ENCODE measurements at regions not wholly inside any gene's neighbourhood (a gene's known extent, or its start where the extent isn't known, plus 50 kb on each side); places are given as distances from the start of the nearest gene placed in this dataset.

DNA sequence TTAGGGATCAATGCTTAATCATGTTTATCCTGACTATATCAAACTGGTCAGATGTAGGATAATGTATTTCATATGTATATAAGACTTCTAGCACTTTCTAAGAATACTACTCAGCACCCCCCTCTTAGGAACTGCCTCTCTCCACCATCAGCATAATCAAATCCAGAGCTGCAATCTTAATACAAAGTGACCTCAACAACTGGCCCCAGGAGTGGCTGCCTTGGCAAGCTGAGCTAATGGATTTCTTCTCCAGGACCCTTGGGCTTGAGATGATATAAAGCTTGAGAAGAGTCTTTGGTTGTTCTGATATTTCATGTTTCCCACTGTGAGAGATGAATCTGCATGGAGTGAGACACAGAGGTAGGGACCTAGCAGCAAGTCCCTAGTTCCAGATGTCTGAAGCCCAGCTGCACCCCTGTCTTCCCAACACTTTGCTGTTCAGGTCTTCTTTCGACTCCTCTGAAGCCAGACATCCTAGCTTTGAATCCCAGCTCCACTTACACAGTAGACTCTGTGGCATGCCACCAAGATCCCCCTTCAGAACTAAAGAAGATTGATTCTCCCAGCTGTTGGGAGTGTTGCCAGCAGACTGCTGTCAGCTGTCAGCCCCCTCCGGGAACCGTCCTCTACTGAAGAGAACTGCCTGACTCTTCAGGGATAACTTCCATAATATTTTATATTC is 309.3 kb upstream of the UBE2E2 start:
- WGBS (ENCODE audit: insufficient coverage, insufficient read length), result no CpG with 5 or more reads among the region's 3 CpGs
- Histone ChIP-seq H3K36me3 (ENCODE audit: control insufficient read depth, insufficient read depth, low read length) (no peaks in the 10 kb centered on the region), H3K4me1 (ENCODE audit: control insufficient read depth, insufficient read depth, low read length) (no peaks in the 10 kb centered on the region), H3K4me3 (ENCODE audit: low read length) (no peak overlapping the region), H3K27ac (ENCODE audit: low read length) (no peak overlapping the region), H3K9me3 (ENCODE audit: control insufficient read depth, insufficient read depth, low read length) (no peaks in the 10 kb centered on the region), H3K27me3 (ENCODE audit: control insufficient read depth, insufficient read depth, low read length) (no peaks in the 10 kb centered on the region)
- DNase-seq (ENCODE audit: low read depth, low spot score), result no peak

DNA sequence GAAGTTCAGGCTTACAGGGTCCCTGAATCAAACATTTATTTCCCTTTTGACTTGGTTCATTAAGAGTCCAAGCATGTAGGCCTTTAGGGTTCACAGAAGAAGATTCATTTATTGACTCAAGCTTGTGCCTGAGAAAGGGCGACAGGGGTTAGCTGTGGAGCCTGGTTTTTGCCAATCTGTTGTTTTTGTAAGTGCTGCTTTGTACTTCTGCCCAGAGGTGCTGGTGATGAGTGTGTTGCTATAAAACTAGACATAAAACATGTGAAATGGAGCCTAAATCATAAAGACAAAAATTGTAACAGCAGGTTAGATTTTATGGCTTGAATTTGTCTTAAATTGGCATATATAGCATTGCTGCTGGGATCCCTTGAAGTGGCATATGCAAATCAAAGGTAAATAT is 308.3 kb upstream of the UBE2E2 start:
- no peak for DNase-seq (ENCODE audit: low read depth, low spot score)
- Histone ChIP-seq H3K9me3 (ENCODE audit: control insufficient read depth, insufficient read depth, low read length) (no peaks in the 10 kb centered on the region), H3K27me3 (ENCODE audit: control insufficient read depth, insufficient read depth, low read length) (no peaks in the 10 kb centered on the region), H3K27ac (ENCODE audit: low read length) (no peak overlapping the region), H3K36me3 (ENCODE audit: control insufficient read depth, insufficient read depth, low read length) (no peaks in the 10 kb centered on the region), H3K4me3 (ENCODE audit: low read length) (no peak overlapping the region), H3K4me1 (ENCODE audit: control insufficient read depth, insufficient read depth, low read length) (no peaks in the 10 kb centered on the region)
- no CpG with 5 or more reads among the region's 1 CpG for WGBS (ENCODE audit: insufficient coverage, insufficient read length)

DNA sequence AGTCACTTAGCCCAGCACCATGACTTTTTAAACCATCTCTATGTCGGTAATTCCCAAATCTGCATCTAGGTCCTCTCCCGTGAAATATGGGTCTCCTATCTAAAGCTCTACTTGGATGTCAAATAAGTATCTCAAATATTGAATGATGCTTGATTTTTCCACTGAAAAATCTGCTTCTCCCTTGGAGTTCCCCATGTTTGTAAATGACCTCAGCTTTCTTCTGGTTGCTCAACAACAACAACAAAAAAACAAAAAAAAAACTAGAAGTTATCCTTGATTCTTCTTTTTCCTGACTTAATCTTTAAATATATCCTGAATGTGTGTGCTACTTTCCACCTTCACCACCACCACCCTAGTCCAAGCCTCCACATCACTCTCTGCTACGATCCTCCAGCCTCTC is 307.5 kb upstream of the UBE2E2 start:
- Histone ChIP-seq H3K27ac (ENCODE audit: low read length) (no peak overlapping the region), H3K4me3 (ENCODE audit: low read length) (no peak overlapping the region), H3K27me3 (ENCODE audit: control insufficient read depth, insufficient read depth, low read length) (no peaks in the 10 kb centered on the region), H3K4me1 (ENCODE audit: control insufficient read depth, insufficient read depth, low read length) (no peaks in the 10 kb centered on the region), H3K36me3 (ENCODE audit: control insufficient read depth, insufficient read depth, low read length) (no peaks in the 10 kb centered on the region), H3K9me3 (ENCODE audit: control insufficient read depth, insufficient read depth, low read length) (no peaks in the 10 kb centered on the region)
- no CpG with 5 or more reads among the region's 3 CpGs for WGBS (ENCODE audit: insufficient coverage, insufficient read length)
- no peak for DNase-seq (ENCODE audit: low read depth, low spot score)

DNA sequence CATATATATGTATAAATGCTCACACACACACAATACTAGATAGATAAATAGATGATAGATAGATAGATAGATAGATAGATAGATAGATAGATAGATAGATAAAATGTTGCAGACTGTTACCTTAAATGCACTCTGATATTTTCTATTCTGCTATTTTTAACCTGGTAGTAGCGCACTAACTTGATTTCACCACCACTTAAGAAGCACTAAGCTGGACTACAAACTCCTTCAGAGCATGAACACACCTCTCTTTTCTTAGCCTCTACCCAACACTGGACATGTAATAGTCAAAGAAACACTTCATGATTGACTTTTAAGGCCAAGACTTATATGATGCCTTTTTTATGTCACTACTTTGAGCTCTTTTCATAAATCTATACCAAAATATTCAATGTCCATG is 304.6 kb upstream of the UBE2E2 start:
- no peak overlapping the region for H3K27ac ChIP-seq (ENCODE audit: low read length)
- no peaks in the 10 kb centered on the region for H3K36me3 ChIP-seq (ENCODE audit: control insufficient read depth, insufficient read depth, low read length)
- WGBS (ENCODE audit: insufficient coverage, insufficient read length), result no CpG with 5 or more reads among the region's 1 CpG
- H3K4me3 ChIP-seq (ENCODE audit: low read length), result no peak overlapping the region
- no peak for DNase-seq (ENCODE audit: low read depth, low spot score)
- no peaks in the 10 kb centered on the region for H3K9me3 ChIP-seq (ENCODE audit: control insufficient read depth, insufficient read depth, low read length)
- H3K27me3 ChIP-seq (ENCODE audit: control insufficient read depth, insufficient read depth, low read length), result no peaks in the 10 kb centered on the region
- H3K4me1 ChIP-seq (ENCODE audit: control insufficient read depth, insufficient read depth, low read length), result no peaks in the 10 kb centered on the region

DNA sequence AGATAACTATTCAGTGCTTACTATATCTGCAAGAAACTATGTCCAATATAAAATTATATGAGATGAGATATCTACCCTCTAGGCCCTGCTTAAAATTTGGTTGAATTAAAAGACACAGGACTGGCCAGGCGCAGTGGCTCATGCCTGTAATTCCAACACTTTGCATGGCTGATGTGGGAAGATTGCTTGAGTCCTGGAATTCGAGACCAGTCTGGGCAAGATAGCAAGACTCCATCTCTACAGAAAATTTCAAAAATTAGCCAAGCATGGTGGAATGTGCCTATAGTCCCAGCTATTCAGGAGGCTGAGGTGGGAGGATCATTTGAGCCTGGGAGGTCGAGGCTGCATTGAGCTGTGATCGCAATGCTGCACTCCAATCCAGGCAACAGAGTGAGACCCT is 303.7 kb upstream of the UBE2E2 start:
- no peak overlapping the region for H3K4me3 ChIP-seq (ENCODE audit: low read length)
- no peaks in the 10 kb centered on the region for H3K4me1 ChIP-seq (ENCODE audit: control insufficient read depth, insufficient read depth, low read length)
- no peaks in the 10 kb centered on the region for H3K9me3 ChIP-seq (ENCODE audit: control insufficient read depth, insufficient read depth, low read length)
- H3K27me3 ChIP-seq (ENCODE audit: control insufficient read depth, insufficient read depth, low read length), result no peaks in the 10 kb centered on the region
- no peak overlapping the region for H3K27ac ChIP-seq (ENCODE audit: low read length)
- no peak for DNase-seq (ENCODE audit: low read depth, low spot score)
- WGBS (ENCODE audit: insufficient coverage, insufficient read length), result no CpG with 5 or more reads among the region's 4 CpGs
- H3K36me3 ChIP-seq (ENCODE audit: control insufficient read depth, insufficient read depth, low read length), result no peaks in the 10 kb centered on the region

DNA sequence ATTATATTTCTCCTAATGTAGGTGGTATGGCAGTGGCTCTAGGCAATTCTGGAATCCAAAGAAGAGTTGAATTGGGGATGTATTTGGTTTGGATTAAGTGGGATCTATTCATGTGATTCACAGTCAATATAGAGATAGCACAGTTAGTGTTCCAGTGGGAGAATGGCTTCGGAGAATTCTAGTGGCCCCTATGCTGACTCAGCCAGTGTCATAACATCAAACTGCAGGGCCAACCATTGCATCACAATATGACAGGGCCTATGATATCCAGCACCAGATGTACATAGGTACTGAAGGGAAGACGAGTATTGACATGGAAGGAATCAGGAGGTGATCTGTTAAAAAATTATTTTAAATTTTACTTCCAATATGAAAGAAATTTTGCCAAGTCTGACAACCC is 302.8 kb upstream of the UBE2E2 start:
- no peak for DNase-seq (ENCODE audit: low read depth, low spot score)
- Histone ChIP-seq H3K4me3 (ENCODE audit: low read length) (no peak overlapping the region), H3K27me3 (ENCODE audit: control insufficient read depth, insufficient read depth, low read length) (no peaks in the 10 kb centered on the region), H3K36me3 (ENCODE audit: control insufficient read depth, insufficient read depth, low read length) (no peaks in the 10 kb centered on the region), H3K27ac (ENCODE audit: low read length) (no peak overlapping the region), H3K4me1 (ENCODE audit: control insufficient read depth, insufficient read depth, low read length) (no peaks in the 10 kb centered on the region), H3K9me3 (ENCODE audit: control insufficient read depth, insufficient read depth, low read length) (no peaks in the 10 kb centered on the region)
- no CpG with 5 or more reads among the region's 2 CpGs for WGBS (ENCODE audit: insufficient coverage, insufficient read length)

DNA sequence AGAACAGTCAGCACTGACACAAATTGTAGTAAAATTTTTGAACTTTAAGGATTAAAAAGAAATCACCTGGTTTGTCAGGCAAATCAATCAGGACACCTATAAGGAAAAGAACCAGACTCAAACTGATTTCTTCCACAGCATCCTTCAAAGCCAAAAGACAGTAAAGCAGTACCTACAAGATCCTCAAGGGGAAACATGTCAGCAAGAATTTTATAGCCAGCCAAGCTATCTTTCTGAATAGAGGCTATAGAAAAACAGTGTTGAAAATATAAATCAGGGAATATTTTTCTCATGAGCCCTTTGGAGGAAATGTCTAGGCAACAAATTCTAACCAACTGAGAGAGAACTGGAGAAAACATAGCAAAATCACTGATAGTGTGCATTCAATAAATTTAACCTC is 301.4 kb upstream of the UBE2E2 start:
- H3K9me3 ChIP-seq (ENCODE audit: control insufficient read depth, insufficient read depth, low read length), result no peaks in the 10 kb centered on the region
- no peaks in the 10 kb centered on the region for H3K4me1 ChIP-seq (ENCODE audit: control insufficient read depth, insufficient read depth, low read length)
- H3K36me3 ChIP-seq (ENCODE audit: control insufficient read depth, insufficient read depth, low read length), result no peaks in the 10 kb centered on the region
- no peaks in the 10 kb centered on the region for H3K27me3 ChIP-seq (ENCODE audit: control insufficient read depth, insufficient read depth, low read length)
- H3K27ac ChIP-seq (ENCODE audit: low read length), result no peak overlapping the region
- no peak for DNase-seq (ENCODE audit: low read depth, low spot score)
- H3K4me3 ChIP-seq (ENCODE audit: low read length), result no peak overlapping the region

DNA sequence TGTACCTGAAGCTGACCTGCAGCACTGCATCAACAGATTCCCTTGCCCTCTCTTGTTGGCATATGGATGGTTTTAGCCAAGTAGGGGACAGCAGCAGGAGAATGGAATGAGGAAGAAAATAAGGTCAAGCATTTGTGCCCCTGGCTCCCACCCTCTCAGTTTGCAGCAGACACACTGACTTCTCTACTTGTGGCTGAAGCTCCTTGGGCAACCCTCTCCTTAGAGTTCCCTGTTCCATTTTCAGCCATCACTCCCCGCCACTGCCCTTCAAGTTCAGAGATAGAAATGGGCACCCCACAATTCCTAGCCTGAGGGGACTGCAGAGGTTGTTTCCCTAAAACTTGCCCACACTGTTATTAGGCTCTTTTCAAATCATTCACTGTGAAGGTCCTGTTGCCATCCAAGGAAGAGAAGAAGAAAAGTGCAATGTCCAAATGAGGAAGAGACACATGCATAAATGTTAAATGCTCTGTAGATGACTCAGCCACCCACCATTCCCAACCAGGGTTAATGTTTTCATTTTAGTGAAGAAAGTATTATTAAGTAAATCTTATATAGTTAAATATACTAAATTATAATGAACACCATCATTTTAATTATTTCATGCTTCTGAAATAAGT is 295.9 kb upstream of the UBE2E2 start:
- Histone ChIP-seq H3K36me3 (ENCODE audit: control insufficient read depth, insufficient read depth, low read length) (no peaks in the 10 kb centered on the region), H3K9me3 (ENCODE audit: control insufficient read depth, insufficient read depth, low read length) (no peaks in the 10 kb centered on the region), H3K27me3 (ENCODE audit: control insufficient read depth, insufficient read depth, low read length) (no peaks in the 10 kb centered on the region), H3K4me1 (ENCODE audit: control insufficient read depth, insufficient read depth, low read length) (no peaks in the 10 kb centered on the region), H3K27ac (ENCODE audit: low read length) (no peak overlapping the region), H3K4me3 (ENCODE audit: low read length) (no peak overlapping the region)
- WGBS (ENCODE audit: insufficient coverage, insufficient read length), result no CpG with 5 or more reads among the region's 1 CpG
- DNase-seq (ENCODE audit: low read depth, low spot score), result no peak

DNA sequence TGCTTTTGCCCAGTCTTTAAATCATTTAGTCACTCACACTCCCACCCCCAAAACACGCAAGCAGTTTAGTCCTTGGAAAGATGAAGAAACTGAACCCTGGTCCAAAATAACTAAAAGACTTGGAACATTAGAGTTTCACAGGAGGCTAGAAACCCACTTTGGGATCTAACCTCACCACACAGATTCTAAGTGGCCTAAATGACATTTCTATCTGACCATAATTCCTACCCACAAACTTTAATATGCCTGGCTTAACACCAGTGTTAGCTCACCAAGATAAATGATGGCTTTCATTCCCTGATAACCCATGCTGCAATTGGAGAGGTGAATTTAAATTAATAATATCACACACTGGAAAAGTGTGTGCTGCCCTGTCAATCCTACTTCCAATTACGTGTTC is 295.3 kb upstream of the UBE2E2 start:
- no peaks in the 10 kb centered on the region for H3K9me3 ChIP-seq (ENCODE audit: control insufficient read depth, insufficient read depth, low read length)
- H3K4me3 ChIP-seq (ENCODE audit: low read length), result no peak overlapping the region
- no peaks in the 10 kb centered on the region for H3K27me3 ChIP-seq (ENCODE audit: control insufficient read depth, insufficient read depth, low read length)
- WGBS (ENCODE audit: insufficient coverage, insufficient read length), result no CpG with 5 or more reads among the region's 2 CpGs
- no peak for DNase-seq (ENCODE audit: low read depth, low spot score)
- no peaks in the 10 kb centered on the region for H3K4me1 ChIP-seq (ENCODE audit: control insufficient read depth, insufficient read depth, low read length)
- H3K36me3 ChIP-seq (ENCODE audit: control insufficient read depth, insufficient read depth, low read length), result no peaks in the 10 kb centered on the region
- no peak overlapping the region for H3K27ac ChIP-seq (ENCODE audit: low read length)

DNA sequence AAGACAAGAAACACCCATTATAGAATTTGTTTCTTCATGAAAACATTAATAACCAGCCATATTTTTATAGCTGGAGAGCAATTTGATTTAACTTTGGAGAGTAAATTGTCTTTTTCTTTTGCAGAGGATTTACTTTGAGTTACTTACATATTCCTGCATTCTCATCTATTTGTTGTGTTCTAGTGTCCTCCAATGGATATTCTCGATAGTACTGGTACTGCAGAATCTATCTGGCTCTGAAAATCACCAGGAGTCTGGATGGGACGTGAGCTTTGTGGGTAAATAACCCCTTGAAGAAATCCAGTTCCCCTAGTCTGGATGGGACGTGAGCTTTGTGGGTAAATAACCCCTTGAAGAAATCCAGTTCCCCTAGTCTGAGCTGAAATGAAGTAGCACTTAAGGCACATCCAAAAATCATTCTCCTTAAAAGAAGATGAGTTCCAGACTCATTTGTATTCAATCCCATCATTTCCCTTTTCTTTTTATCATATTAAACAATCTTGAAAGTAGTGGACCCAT is 294.1 kb upstream of the UBE2E2 start:
- no peaks in the 10 kb centered on the region for H3K4me1 ChIP-seq (ENCODE audit: control insufficient read depth, insufficient read depth, low read length)
- no peaks in the 10 kb centered on the region for H3K9me3 ChIP-seq (ENCODE audit: control insufficient read depth, insufficient read depth, low read length)
- H3K4me3 ChIP-seq (ENCODE audit: low read length), result no peak overlapping the region
- no peaks in the 10 kb centered on the region for H3K27me3 ChIP-seq (ENCODE audit: control insufficient read depth, insufficient read depth, low read length)
- no peak overlapping the region for H3K27ac ChIP-seq (ENCODE audit: low read length)
- WGBS (ENCODE audit: insufficient coverage, insufficient read length), result no CpG with 5 or more reads among the region's 3 CpGs
- no peaks in the 10 kb centered on the region for H3K36me3 ChIP-seq (ENCODE audit: control insufficient read depth, insufficient read depth, low read length)
- DNase-seq (ENCODE audit: low read depth, low spot score), result no peak

DNA sequence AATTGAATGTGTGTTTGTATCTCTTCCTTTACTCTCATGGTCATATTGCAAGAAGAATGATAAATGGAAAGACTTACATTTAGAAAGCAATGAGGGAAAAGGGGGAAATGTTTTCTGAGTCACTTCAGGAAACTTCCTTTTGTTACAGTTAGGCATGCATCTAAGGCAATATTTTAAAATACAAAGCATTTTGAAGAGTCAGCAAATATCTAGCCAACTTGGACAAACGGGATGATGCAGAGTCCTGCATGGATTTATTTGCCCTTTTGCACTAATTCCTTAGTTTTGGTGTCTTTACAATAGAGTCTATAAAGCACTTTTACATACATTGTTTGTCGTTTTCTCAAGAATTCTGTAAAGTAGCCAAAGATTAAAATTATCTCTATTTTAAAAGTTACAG is 286.2 kb upstream of the UBE2E2 start:
- Histone ChIP-seq H3K4me3 (ENCODE audit: low read length) (no peak overlapping the region), H3K27me3 (ENCODE audit: control insufficient read depth, insufficient read depth, low read length) (no peaks in the 10 kb centered on the region), H3K36me3 (ENCODE audit: control insufficient read depth, insufficient read depth, low read length) (no peaks in the 10 kb centered on the region), H3K4me1 (ENCODE audit: control insufficient read depth, insufficient read depth, low read length) (no peaks in the 10 kb centered on the region), H3K9me3 (ENCODE audit: control insufficient read depth, insufficient read depth, low read length) (no peaks in the 10 kb centered on the region), H3K27ac (ENCODE audit: low read length) (no peak overlapping the region)
- WGBS (ENCODE audit: insufficient coverage, insufficient read length), result no CpG with 5 or more reads among the region's 2 CpGs
- no peak for DNase-seq (ENCODE audit: low read depth, low spot score)
